CD8-positive, alpha-beta memory T cell (primary cell): ENCODE measurements at regions not wholly inside any gene's neighbourhood (a gene's known extent, or its start where the extent isn't known, plus 50 kb on each side); places are given as distances from the start of the nearest gene placed in this dataset.

Experiments
- CTCF ChIA-PET: fragments of 350-600 bp; sonication (Branson Sonifier 250); formaldehyde crosslinking; loops from one replicate; lab custom pipeline; 2021; ENCODE audit warnings: antibody characterized with exemption; lab: Charles Lee
- POLR2A ChIA-PET: fragments of 350-600 bp; sonication (Branson Sonifier 250); formaldehyde crosslinking; loops from one replicate; lab custom pipeline; 2021; ENCODE audit warnings: antibody characterized with exemption; lab: Charles Lee
- DNase-seq, 5 donors: peaks; one replicate each; pipeline versions ENCODE4 v3.0.0 to v3.0.0-alpha.2; 2020 to 2022; ENCODE audit warnings: mixed read lengths in 1 of 5
- H3K27ac ChIP-seq: one replicate; pipeline ENCODE4 v1.7.0; 2013; ENCODE audit warnings: low read depth, mild to moderate bottlenecking, low read length, moderate library complexity
- H3K27me3 ChIP-seq: 2 replicates; pipeline ENCODE4 v1.7.0; 2013; ENCODE audit warnings: low read length, mild to moderate bottlenecking; ENCODE audit not compliant: insufficient read depth, poor library complexity, severe bottlenecking
- H3K36me3 ChIP-seq: 2 replicates; pipeline ENCODE4 v1.7.0; 2013; ENCODE audit warnings: mild to moderate bottlenecking, low read length, moderate library complexity; ENCODE audit not compliant: insufficient read depth
- H3K4me1 ChIP-seq: 2 replicates; pipeline ENCODE4 v1.7.0; 2013; ENCODE audit warnings: mild to moderate bottlenecking, low read length, moderate library complexity; ENCODE audit not compliant: insufficient read depth
- H3K4me3 ChIP-seq: 2 replicates; pipeline ENCODE4 v1.7.0; 2013; ENCODE audit warnings: mild to moderate bottlenecking, low read length
- H3K9me3 ChIP-seq: 2 replicates; pipeline ENCODE4 v1.7.0; 2013; ENCODE audit warnings: mild to moderate bottlenecking, low read length
- H3K27ac Mint-ChIP-seq, 8 donors: one replicate each; pipeline ENCODE4 v1.8.0; 2020 to 2021; ENCODE audit warnings: mixed read lengths in 8 of 8, mild to moderate bottlenecking in 6 of 8, inconsistent platforms in 3 of 8, moderate library complexity in 3 of 8
- H3K27me3 Mint-ChIP-seq, 2 donors: one replicate each; pipeline ENCODE4 v1.8.0; 2020 to 2021; ENCODE audit warnings: mixed read lengths in 2 of 2, mild to moderate bottlenecking in 1 of 2, moderate library complexity in 1 of 2
- H3K36me3 Mint-ChIP-seq, 3 donors: one replicate each; pipeline ENCODE4 v1.8.0; 2020 to 2021; ENCODE audit warnings: mixed read lengths in 3 of 3, inconsistent platforms in 1 of 3, mild to moderate bottlenecking in 1 of 3
- H3K4me1 Mint-ChIP-seq, 3 donors: one replicate each; pipeline ENCODE4 v1.8.0; 2020 to 2021; ENCODE audit warnings: mixed read lengths in 3 of 3, inconsistent platforms in 1 of 3, mild to moderate bottlenecking in 1 of 3
- H3K4me3 Mint-ChIP-seq, 7 donors: one replicate each; pipeline ENCODE4 v1.8.0; 2020 to 2021; ENCODE audit warnings: mixed read lengths in 7 of 7, mild to moderate bottlenecking in 6 of 7, moderate library complexity in 4 of 7, inconsistent platforms in 2 of 7
- H3K9me3 Mint-ChIP-seq, 5 donors: one replicate each; pipeline ENCODE4 v1.8.0; 2020 to 2022; ENCODE audit warnings: mixed read lengths in 5 of 5, mild to moderate bottlenecking in 3 of 5, moderate library complexity in 2 of 5, inconsistent platforms in 1 of 5

DNA sequence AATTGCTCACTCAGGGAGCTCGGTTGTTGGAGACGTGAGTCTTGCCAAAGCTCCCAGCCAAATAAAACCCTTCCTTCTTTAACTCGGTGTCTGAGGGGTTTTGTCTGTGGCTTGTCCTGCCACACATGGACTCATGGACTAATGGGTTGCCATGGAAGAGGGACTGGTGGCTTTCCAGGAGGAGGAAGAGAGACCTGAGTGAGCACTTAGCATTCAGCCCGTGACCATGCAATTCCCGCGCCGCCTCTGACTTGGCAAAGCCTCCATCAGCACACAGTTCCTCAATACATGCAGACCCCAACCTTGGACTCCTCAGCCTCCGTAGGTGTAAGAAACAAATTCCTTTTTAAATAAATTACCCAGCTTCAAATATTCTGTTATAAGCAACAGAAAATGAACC is 57.3 kb upstream of the TMEM18 start:
- Mint-ChIP-seq H3K9me3 (no peaks in the 10 kb centered on the region), H3K4me3 (no peak overlapping the region), H3K27ac (peak overlapping the region in 1 of 8 donors; percentile 43), H3K36me3 (no peaks in the 10 kb centered on the region), H3K4me1 (peaks cover 3 to 10% (median 3%) of the 10 kb centered on the region in 3 donors), H3K27me3 (peaks cover 9 to 46% of the 10 kb centered on the region in 2 donors)
- no peak overlapping the region for H3K4me3 ChIP-seq
- no peaks in the 10 kb centered on the region for H3K9me3 ChIP-seq
- no peaks in the 10 kb centered on the region for H3K36me3 ChIP-seq
- H3K27ac ChIP-seq, result no peak overlapping the region
- POLR2A ChIA-PET, result no interaction called here
- H3K4me1 ChIP-seq, result peaks cover 1% of the 10 kb centered on the region
- CTCF ChIA-PET, result no interaction called here
- no peaks in the 10 kb centered on the region for H3K27me3 ChIP-seq
- no peak for DNase-seq

DNA sequence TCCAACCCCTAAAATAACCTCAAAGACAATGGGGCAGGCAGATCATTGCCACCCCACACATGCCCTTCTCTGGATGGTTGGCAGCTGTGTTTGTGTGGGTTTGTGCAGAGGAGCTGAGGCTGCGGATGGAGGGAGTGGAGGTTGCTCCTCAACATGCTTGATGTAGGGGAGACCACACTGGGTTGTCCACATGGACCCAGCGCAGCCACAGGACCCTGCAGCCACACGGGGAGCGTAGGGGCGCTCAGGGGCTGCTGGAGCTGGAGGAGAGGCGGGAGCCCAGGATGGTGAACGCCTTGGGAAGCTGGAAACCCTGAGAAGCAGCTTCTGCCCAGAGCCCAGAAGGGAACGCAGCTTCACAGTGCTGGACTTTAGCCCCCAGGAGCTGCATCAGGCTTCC is 56.3 kb upstream of the TMEM18 start:
- H3K9me3 Mint-ChIP-seq, result no peaks in the 10 kb centered on the region
- no peak overlapping the region for H3K4me3 Mint-ChIP-seq
- no peaks in the 10 kb centered on the region for H3K27me3 ChIP-seq
- ChIA-PET CTCF (no interaction called here), POLR2A (no interaction called here)
- H3K9me3 ChIP-seq, result no peaks in the 10 kb centered on the region
- H3K36me3 ChIP-seq, result no peaks in the 10 kb centered on the region
- H3K4me1 Mint-ChIP-seq, result peaks cover 0 to 6% (median 0%) of the 10 kb centered on the region in 3 donors
- H3K27ac ChIP-seq, result no peak overlapping the region
- H3K36me3 Mint-ChIP-seq, result no peaks in the 10 kb centered on the region
- H3K27ac Mint-ChIP-seq, result no peak overlapping the region
- no peaks in the 10 kb centered on the region for H3K4me1 ChIP-seq
- no peak overlapping the region for H3K4me3 ChIP-seq
- peaks cover 7 to 44% of the 10 kb centered on the region in 2 donors for H3K27me3 Mint-ChIP-seq
- no peak for DNase-seq

DNA sequence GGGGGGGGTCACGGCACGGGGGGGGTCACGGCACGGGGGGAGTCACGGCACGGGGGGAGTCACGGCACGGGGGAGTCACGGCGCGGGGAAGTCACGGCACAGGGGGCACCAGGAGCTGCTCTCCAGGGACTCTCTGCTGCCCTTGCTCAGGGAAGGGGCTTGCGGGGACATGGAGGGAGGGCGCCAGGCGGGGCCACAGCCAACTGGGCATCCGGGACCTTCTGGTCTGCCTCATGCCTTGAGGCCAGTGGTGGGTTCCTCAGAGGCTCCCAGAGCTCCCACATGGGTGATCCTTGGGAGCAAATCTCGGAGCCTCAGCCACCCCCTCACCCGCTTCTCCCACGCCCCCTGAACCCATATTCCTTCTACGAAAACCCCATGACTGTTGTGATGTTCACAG is 55.8 kb upstream of the TMEM18 start:
- H3K27me3 Mint-ChIP-seq, result peaks cover 7 to 41% of the 10 kb centered on the region in 2 donors
- no peaks in the 10 kb centered on the region for H3K27me3 ChIP-seq
- DNase-seq, result no peak
- H3K4me3 Mint-ChIP-seq, result peak overlapping the region in 1 of 7 donors; percentile 33
- H3K27ac ChIP-seq, result no peak overlapping the region
- H3K9me3 ChIP-seq, result no peaks in the 10 kb centered on the region
- POLR2A ChIA-PET, result no interaction called here
- H3K9me3 Mint-ChIP-seq, result no peaks in the 10 kb centered on the region
- no peak overlapping the region for H3K27ac Mint-ChIP-seq
- no peaks in the 10 kb centered on the region for H3K36me3 Mint-ChIP-seq
- CTCF ChIA-PET, result no interaction called here
- H3K4me1 ChIP-seq, result no peaks in the 10 kb centered on the region
- H3K4me3 ChIP-seq, result no peak overlapping the region
- peaks cover 0 to 6% (median 0%) of the 10 kb centered on the region in 3 donors for H3K4me1 Mint-ChIP-seq
- H3K36me3 ChIP-seq, result no peaks in the 10 kb centered on the region

DNA sequence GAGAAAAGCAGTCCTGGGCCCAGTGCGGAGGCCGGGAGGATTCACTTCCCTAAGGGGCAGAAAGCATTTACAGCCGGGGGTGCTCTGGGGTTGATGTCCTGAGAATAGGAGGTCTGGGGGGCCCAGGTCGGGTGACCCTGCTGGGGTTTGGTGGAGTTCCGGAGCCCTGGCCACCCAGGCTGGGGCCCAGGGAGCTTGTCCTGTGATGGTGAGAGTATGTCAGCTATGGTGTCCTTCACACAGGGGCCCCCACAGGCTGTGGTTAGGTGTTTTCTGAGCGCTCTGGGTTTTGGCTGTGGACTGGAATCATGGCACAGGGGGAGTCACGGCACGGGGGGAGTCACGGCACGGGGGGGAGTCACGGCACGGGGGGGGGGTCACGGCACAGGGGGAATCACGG is 54.5 kb upstream of the TMEM18 start:
- Mint-ChIP-seq H3K9me3 (no peaks in the 10 kb centered on the region), H3K36me3 (no peaks in the 10 kb centered on the region)

GRCh38 chr2:729376-729861 is 52.2 kb upstream of the TMEM18 start:
- CTCF ChIA-PET, result no interaction called here

More for the DNA sequence above, 54.5 kb upstream of the TMEM18 start:
- Histone ChIP-seq H3K9me3 (no peaks in the 10 kb centered on the region), H3K4me1 (no peaks in the 10 kb centered on the region), H3K27ac (no peak overlapping the region), H3K36me3 (no peaks in the 10 kb centered on the region), H3K27me3 (no peaks in the 10 kb centered on the region), H3K4me3 (no peak overlapping the region)
- Mint-ChIP-seq H3K27ac (no peak overlapping the region), H3K4me1 (peaks cover 0 to 16% (median 0%) of the 10 kb centered on the region in 3 donors), H3K4me3 (peak overlapping the region in 1 of 7 donors; percentile 57), H3K27me3 (peaks cover 10 to 33% of the 10 kb centered on the region in 2 donors)
- ChIA-PET POLR2A (interaction anchor here (0.7 kb wide), 1 partner anchor 9 kb away, joined by 3 read pairs; no protein-coding TSS in a partner anchor), CTCF (interaction anchor here (0.9 kb wide), 1 partner anchor 17 kb away, joined by 3 read pairs; no protein-coding TSS in a partner anchor)
- no peak for DNase-seq

DNA sequence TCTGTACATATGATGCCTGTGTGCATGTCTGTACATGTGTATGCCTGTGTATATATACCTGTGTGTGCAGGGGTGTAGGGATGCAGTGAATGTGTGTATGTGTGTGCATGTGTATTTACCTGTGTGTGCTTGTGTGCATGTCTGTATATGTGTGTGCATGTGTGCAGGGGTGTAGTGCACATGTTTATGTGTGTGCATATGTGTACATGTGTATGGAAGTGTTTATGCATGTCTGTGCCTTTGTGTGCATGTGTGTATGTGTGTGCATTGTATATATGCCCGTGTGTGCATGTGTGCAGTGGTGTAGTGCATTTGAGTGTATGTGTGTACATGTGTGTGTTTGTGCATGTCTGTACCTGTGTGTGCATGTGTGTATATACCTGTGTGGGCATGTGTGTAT is 51.0 kb upstream of the TMEM18 start:
- Histone ChIP-seq H3K36me3 (no peaks in the 10 kb centered on the region), H3K4me1 (no peaks in the 10 kb centered on the region), H3K27me3 (no peaks in the 10 kb centered on the region), H3K27ac (no peak overlapping the region), H3K4me3 (no peak overlapping the region), H3K9me3 (no peaks in the 10 kb centered on the region)
- Mint-ChIP-seq H3K27ac (no peak overlapping the region), H3K9me3 (no peaks in the 10 kb centered on the region), H3K4me3 (no peak overlapping the region), H3K27me3 (peaks cover 13 to 26% of the 10 kb centered on the region in 2 donors), H3K36me3 (no peaks in the 10 kb centered on the region), H3K4me1 (peaks cover 0 to 17% (median 0%) of the 10 kb centered on the region in 3 donors)
- ChIA-PET CTCF (no interaction called here), POLR2A (no interaction called here)
- DNase-seq, result no peak

More at GRCh38 chr2:729376-729861, 52.2 kb upstream of the TMEM18 start:
- no peak overlapping the region for H3K4me3 ChIP-seq
- no peak overlapping the region for H3K27ac ChIP-seq
- no peaks in the 10 kb centered on the region for H3K9me3 Mint-ChIP-seq
- no peaks in the 10 kb centered on the region for H3K9me3 ChIP-seq
- no peak overlapping the region for H3K27ac Mint-ChIP-seq
- POLR2A ChIA-PET, result no interaction called here
- no peaks in the 10 kb centered on the region for H3K36me3 ChIP-seq
- no peaks in the 10 kb centered on the region for H3K27me3 ChIP-seq
- no peaks in the 10 kb centered on the region for H3K4me1 ChIP-seq
- peaks cover 12 to 27% of the 10 kb centered on the region in 2 donors for H3K27me3 Mint-ChIP-seq
- H3K36me3 Mint-ChIP-seq, result no peaks in the 10 kb centered on the region
- peaks cover 0 to 17% (median 0%) of the 10 kb centered on the region in 3 donors for H3K4me1 Mint-ChIP-seq
- H3K4me3 Mint-ChIP-seq, result no peak overlapping the region
- DNase-seq, result no peak

DNA sequence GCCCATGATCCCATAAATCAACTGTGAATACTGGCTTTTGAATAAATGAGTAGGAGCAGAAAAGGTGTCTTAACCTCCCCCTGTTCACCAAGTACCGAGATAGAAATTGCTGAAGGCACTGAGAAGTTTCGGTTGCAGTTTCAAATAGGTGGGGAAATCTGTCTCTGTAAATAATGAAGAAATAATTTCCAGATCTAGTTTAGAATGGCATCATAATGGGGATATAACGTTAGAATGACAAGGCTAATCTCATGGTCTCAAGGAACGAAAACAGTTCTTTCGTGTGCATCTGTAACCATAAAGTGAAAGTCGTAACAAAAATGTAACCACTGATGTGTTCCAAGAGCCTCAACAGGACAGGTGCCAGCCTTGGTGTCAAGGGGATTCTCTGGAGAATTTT is 49.9 kb upstream of the TMEM18 start:
- DNase-seq, result no peak
- CTCF ChIA-PET, result no interaction called here
- H3K27me3 Mint-ChIP-seq, result peaks cover 12 to 31% of the 10 kb centered on the region in 2 donors
- no peak overlapping the region for H3K27ac Mint-ChIP-seq
- no peak overlapping the region for H3K4me3 ChIP-seq
- no peaks in the 10 kb centered on the region for H3K36me3 ChIP-seq
- no peaks in the 10 kb centered on the region for H3K27me3 ChIP-seq
- H3K4me3 Mint-ChIP-seq, result no peak overlapping the region
- peaks cover 0 to 17% (median 0%) of the 10 kb centered on the region in 3 donors for H3K4me1 Mint-ChIP-seq
- no peaks in the 10 kb centered on the region for H3K36me3 Mint-ChIP-seq
- no peaks in the 10 kb centered on the region for H3K9me3 ChIP-seq
- POLR2A ChIA-PET, result no interaction called here
- no peak overlapping the region for H3K27ac ChIP-seq
- no peaks in the 10 kb centered on the region for H3K9me3 Mint-ChIP-seq
- H3K4me1 ChIP-seq, result no peaks in the 10 kb centered on the region
